H9 (cell line): ENCODE measurements at regions not wholly inside any gene's neighbourhood (a gene's known extent, or its start where the extent isn't known, plus 50 kb on each side); places are given as distances from the start of the nearest gene placed in this dataset.

Source experiments
- DNase-seq: peaks from one replicate; pipeline ENCODE4 v3.0.0-alpha.2; 2017
- H2AFZ ChIP-seq: one replicate; pipeline ENCODE4 v1.6.1; 2013; ENCODE audit warnings: mild to moderate bottlenecking, low read length, control low read depth, moderate library complexity
- H2AK5ac ChIP-seq: 2 replicates; pipeline ENCODE4 v1.6.1; 2013; ENCODE audit warnings: low read length, control low read depth, mixed read lengths; ENCODE audit not compliant: insufficient read length
- H2BK120ac ChIP-seq: one replicate; pipeline ENCODE4 v1.6.1; 2013; ENCODE audit warnings: low read depth, mild to moderate bottlenecking, low read length, control low read depth, inconsistent platforms; ENCODE audit not compliant: poor library complexity, severe bottlenecking
- H2BK12ac ChIP-seq: 2 replicates; pipeline ENCODE4 v1.6.1; 2013; ENCODE audit warnings: low read length, control low read depth, mixed read lengths, low read depth; ENCODE audit not compliant: insufficient read length
- H2BK15ac ChIP-seq: 2 replicates; pipeline ENCODE4 v1.6.1; 2013; ENCODE audit warnings: low read depth, low read length, control low read depth
- H2BK20ac ChIP-seq: one replicate; pipeline ENCODE4 v1.6.1; 2013; ENCODE audit warnings: low read depth, mild to moderate bottlenecking, low read length, control low read depth, inconsistent platforms; ENCODE audit not compliant: poor library complexity, severe bottlenecking
- H2BK5ac ChIP-seq: 2 replicates; pipeline ENCODE4 v1.6.1; 2013; ENCODE audit warnings: low read length, control low read depth, mixed read lengths; ENCODE audit not compliant: insufficient read length
- H3K14ac ChIP-seq: 2 replicates; pipeline ENCODE4 v1.6.1; 2013; ENCODE audit warnings: low read length, control low read depth; ENCODE audit not compliant: insufficient read depth
- H3K18ac ChIP-seq: 2 replicates; pipeline ENCODE4 v1.6.1; 2013; ENCODE audit warnings: low read depth, mild to moderate bottlenecking, mixed read lengths, low read length, control low read depth; ENCODE audit not compliant: insufficient read length
- H3K23ac ChIP-seq: 2 replicates; pipeline ENCODE4 v1.6.1; 2013; ENCODE audit warnings: low read length, control low read depth, mixed read lengths, low read depth; ENCODE audit not compliant: insufficient read length
- H3K23me2 ChIP-seq: 2 replicates; pipeline ENCODE4 v1.6.1; 2013; ENCODE audit warnings: low read depth, mild to moderate bottlenecking, mixed read lengths, low read length, control low read depth; ENCODE audit not compliant: insufficient read length, poor library complexity, severe bottlenecking
- H3K27ac ChIP-seq: 2 replicates; pipeline ENCODE4 v1.5.1; 2013; ENCODE audit warnings: low read length, control low read depth, mixed read lengths, low read depth; ENCODE audit not compliant: insufficient read length
- H3K27me3 ChIP-seq: 2 replicates; pipeline ENCODE4 v1.6.1; 2013; ENCODE audit warnings: low read length, control low read depth, inconsistent platforms; ENCODE audit not compliant: insufficient read depth
- H3K4ac ChIP-seq: 2 replicates; pipeline ENCODE4 v1.6.1; 2013; ENCODE audit warnings: low read depth, mild to moderate bottlenecking, control low read depth, inconsistent platforms, low read length, moderate library complexity
- H3K4me1 ChIP-seq: 2 replicates; pipeline ENCODE4 v1.6.1; 2013; ENCODE audit warnings: low read length, control low read depth, inconsistent platforms; ENCODE audit not compliant: insufficient read depth
- H3K4me2 ChIP-seq: 2 replicates; pipeline ENCODE4 v1.6.1; 2013; ENCODE audit warnings: low read length, control low read depth, mixed read lengths; ENCODE audit not compliant: insufficient read length, insufficient read depth
- H3K56ac ChIP-seq: 2 replicates; pipeline ENCODE4 v1.6.1; 2013; ENCODE audit warnings: low read depth, mild to moderate bottlenecking, mixed read lengths, low read length, control low read depth; ENCODE audit not compliant: insufficient read length
- H3K79me1 ChIP-seq: 2 replicates; pipeline ENCODE4 v1.6.1; 2013; ENCODE audit warnings: low read depth, mild to moderate bottlenecking, moderate library complexity, low read length, control low read depth, inconsistent platforms; ENCODE audit not compliant: insufficient read depth, poor library complexity, severe bottlenecking
- H3K79me2 ChIP-seq: 2 replicates; pipeline ENCODE4 v1.6.1; 2013; ENCODE audit warnings: low read length, control low read depth, inconsistent platforms; ENCODE audit not compliant: insufficient read depth
- H3K9ac ChIP-seq: 2 replicates; pipeline ENCODE4 v1.6.1; 2013; ENCODE audit warnings: low read length, control low read depth, mixed read lengths; ENCODE audit not compliant: insufficient read length; ENCODE audit errors: extremely low read depth
- H3K9me3 ChIP-seq: one replicate; pipeline ENCODE4 v1.6.1; 2013; ENCODE audit warnings: low read depth, low read length, inconsistent platforms; ENCODE audit not compliant: control insufficient read depth
- H3T11ph ChIP-seq: one replicate; pipeline ENCODE4 v1.6.1; 2013; ENCODE audit warnings: mild to moderate bottlenecking, low read length, control low read depth, inconsistent platforms
- H4K20me1 ChIP-seq: one replicate; pipeline ENCODE4 v1.6.1; 2013; ENCODE audit not compliant: control insufficient read depth, insufficient read length, insufficient read depth
- H4K5ac ChIP-seq: 2 replicates; pipeline ENCODE4 v1.6.1; 2013; ENCODE audit warnings: low read depth, mild to moderate bottlenecking, mixed read lengths, low read length, control low read depth; ENCODE audit not compliant: insufficient read length
- H4K8ac ChIP-seq: replicated peaks from 2 replicates; pipeline ENCODE4 v1.6.1; 2013; ENCODE audit warnings: low read length, control low read depth, mixed read lengths, low read depth; ENCODE audit not compliant: insufficient read length
- H4K91ac ChIP-seq: 2 replicates; pipeline ENCODE4 v1.6.1; 2013; ENCODE audit warnings: low read depth, mild to moderate bottlenecking, moderate library complexity, mixed read lengths, low read length, control low read depth; ENCODE audit not compliant: insufficient read length
- H3K27ac Mint-ChIP-seq, 3 experiments: 2 replicates in 2 of 3; 3 replicates in 1 of 3; pipeline ENCODE4 v1.8.0; 2020 to 2021; ENCODE audit warnings: mixed read lengths in 3 of 3, mild to moderate bottlenecking in 1 of 3, moderate library complexity in 1 of 3
- H3K27me3 Mint-ChIP-seq: 2 replicates; pipeline ENCODE4 v1.8.0; 2021; ENCODE audit warnings: low read depth, mild to moderate bottlenecking, moderate library complexity, mixed read lengths
- H3K36me3 Mint-ChIP-seq, 3 experiments: 2 replicates in 2 of 3; 3 replicates in 1 of 3; pipeline ENCODE4 v1.8.0; 2020 to 2021; ENCODE audit warnings: low read depth in 3 of 3, mixed read lengths in 3 of 3; ENCODE audit not compliant: insufficient read depth in 1 of 3
- H3K4me1 Mint-ChIP-seq, 2 experiments: 2 replicates each; pipeline ENCODE4 v1.8.0; 2020; ENCODE audit warnings: mixed read lengths in 2 of 2
- H3K4me3 Mint-ChIP-seq, 2 experiments: 2 replicates in 1 of 2; 3 replicates in 1 of 2; pipeline ENCODE4 v1.8.0; 2020 to 2021; ENCODE audit warnings: mild to moderate bottlenecking in 2 of 2, mixed read lengths in 2 of 2, moderate library complexity in 1 of 2
- H3K9me3 Mint-ChIP-seq, 2 experiments: 2 replicates in 1 of 2; 3 replicates in 1 of 2; pipeline ENCODE4 v1.8.0; 2020; ENCODE audit warnings: mild to moderate bottlenecking in 2 of 2, mixed read lengths in 2 of 2, moderate library complexity in 1 of 2
- WGBS: extraction: QIAGEN DNeasy Blood & Tissue Kit; methylation state at CpG from one replicate; pipeline ENCODE4 v1.1.7; 2013; ENCODE audit warnings: missing lambda C conversion rate, low lambda C conversion rate, mixed read lengths; ENCODE audit not compliant: insufficient read length; ENCODE audit errors: extremely low coverage; 5-methylcytosine and 5-hydroxymethylcytosine counted together
- TF ChIP-seq, protein P1 (sequence below): fragments of 200-600 bp; sonication (generic); conservative IDR thresholded peaks from 3 replicates; pipeline ENCODE4 v1.8.0; 2021; ENCODE audit warnings: antibody characterized with exemption, mild to moderate bottlenecking

DNA sequence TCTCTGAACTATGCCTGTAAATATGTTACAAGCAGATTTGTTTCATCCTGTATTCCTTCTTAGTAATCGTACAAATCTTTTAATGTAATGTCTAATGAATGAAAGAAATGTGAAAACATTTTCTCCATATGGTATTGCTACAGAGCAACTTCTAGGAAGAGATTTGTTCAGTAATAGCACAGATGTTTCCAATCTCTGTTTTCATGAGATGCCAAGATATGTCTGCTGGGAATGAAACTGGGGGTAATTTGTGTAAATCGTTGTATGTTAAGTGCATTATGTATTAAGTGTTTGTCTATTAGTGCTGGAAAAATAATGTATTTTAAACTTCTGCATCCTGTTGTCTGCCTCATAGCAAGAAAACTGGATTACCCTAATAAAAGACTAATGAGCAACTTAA is 722.2 kb upstream of the EYS start:
- H3K36me3 Mint-ChIP-seq = peaks cover 0 to 5% (median 3%) of the 10 kb centered on the region in 3 experiments; a peak in 3 of 7 replicates
- H4K8ac ChIP-seq = no peak overlapping the region

More for the DNA sequence above, 722.2 kb upstream of the EYS start:
- no peak overlapping the region for H3K4ac ChIP-seq
- no peaks in the 10 kb centered on the region; the same call in 1 of the 2 replicates for H3K27me3 Mint-ChIP-seq
- H2BK12ac ChIP-seq = no peak overlapping the region
- H3K56ac ChIP-seq = no peak overlapping the region
- H3K23me2 ChIP-seq = no peaks in the 10 kb centered on the region
- no peak overlapping the region for H4K5ac ChIP-seq
- no peak overlapping the region for H4K91ac ChIP-seq
- no peak overlapping the region for H2BK5ac ChIP-seq
- H3K27ac Mint-ChIP-seq = no peak overlapping the region
- H2BK120ac ChIP-seq = no peak overlapping the region
- H3K79me1 ChIP-seq = no peaks in the 10 kb centered on the region
- H3K9me3 Mint-ChIP-seq = peaks cover 16 to 20% of the 10 kb centered on the region in 2 experiments
- H3K4me2 ChIP-seq = no peak overlapping the region
- H3K14ac ChIP-seq = no peak overlapping the region
- H3K4me1 ChIP-seq = no peaks in the 10 kb centered on the region
- no peak overlapping the region for H3K27ac ChIP-seq
- no peaks in the 10 kb centered on the region for H3K27me3 ChIP-seq
- no peak overlapping the region for H3K9ac ChIP-seq
- H2AFZ ChIP-seq = no peak overlapping the region
- no peaks in the 10 kb centered on the region for H3K9me3 ChIP-seq
- TF ChIP-seq, protein P1, sequence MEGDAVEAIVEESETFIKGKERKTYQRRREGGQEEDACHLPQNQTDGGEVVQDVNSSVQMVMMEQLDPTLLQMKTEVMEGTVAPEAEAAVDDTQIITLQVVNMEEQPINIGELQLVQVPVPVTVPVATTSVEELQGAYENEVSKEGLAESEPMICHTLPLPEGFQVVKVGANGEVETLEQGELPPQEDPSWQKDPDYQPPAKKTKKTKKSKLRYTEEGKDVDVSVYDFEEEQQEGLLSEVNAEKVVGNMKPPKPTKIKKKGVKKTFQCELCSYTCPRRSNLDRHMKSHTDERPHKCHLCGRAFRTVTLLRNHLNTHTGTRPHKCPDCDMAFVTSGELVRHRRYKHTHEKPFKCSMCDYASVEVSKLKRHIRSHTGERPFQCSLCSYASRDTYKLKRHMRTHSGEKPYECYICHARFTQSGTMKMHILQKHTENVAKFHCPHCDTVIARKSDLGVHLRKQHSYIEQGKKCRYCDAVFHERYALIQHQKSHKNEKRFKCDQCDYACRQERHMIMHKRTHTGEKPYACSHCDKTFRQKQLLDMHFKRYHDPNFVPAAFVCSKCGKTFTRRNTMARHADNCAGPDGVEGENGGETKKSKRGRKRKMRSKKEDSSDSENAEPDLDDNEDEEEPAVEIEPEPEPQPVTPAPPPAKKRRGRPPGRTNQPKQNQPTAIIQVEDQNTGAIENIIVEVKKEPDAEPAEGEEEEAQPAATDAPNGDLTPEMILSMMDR = no peak
- no peak overlapping the region for H3T11ph ChIP-seq
- no peaks in the 10 kb centered on the region for H4K20me1 ChIP-seq
- no peaks in the 10 kb centered on the region for H3K4me1 Mint-ChIP-seq
- no peak overlapping the region for H2BK20ac ChIP-seq
- DNase-seq = no peak
- no peaks in the 10 kb centered on the region for H3K79me2 ChIP-seq
- no peak overlapping the region for H2BK15ac ChIP-seq
- H3K18ac ChIP-seq = no peak overlapping the region
- no peak overlapping the region for H2AK5ac ChIP-seq
- no CpG with 5 or more reads among the region's 2 CpGs for WGBS
- H3K4me3 Mint-ChIP-seq = no peak overlapping the region
- no peak overlapping the region for H3K23ac ChIP-seq
